GM21515 (cell line): ENCODE measurements at regions not wholly inside any gene's neighbourhood (a gene's known extent, or its start where the extent isn't known, plus 50 kb on each side); places are given as distances from the start of the nearest gene placed in this dataset.

Experiments
- ATAC-seq: cut with Tn5 transposase; IDR thresholded peaks from one replicate; pipeline ENCODE4 v1.9.1; 2021; ENCODE audit not compliant: unreplicated experiment

DNA sequence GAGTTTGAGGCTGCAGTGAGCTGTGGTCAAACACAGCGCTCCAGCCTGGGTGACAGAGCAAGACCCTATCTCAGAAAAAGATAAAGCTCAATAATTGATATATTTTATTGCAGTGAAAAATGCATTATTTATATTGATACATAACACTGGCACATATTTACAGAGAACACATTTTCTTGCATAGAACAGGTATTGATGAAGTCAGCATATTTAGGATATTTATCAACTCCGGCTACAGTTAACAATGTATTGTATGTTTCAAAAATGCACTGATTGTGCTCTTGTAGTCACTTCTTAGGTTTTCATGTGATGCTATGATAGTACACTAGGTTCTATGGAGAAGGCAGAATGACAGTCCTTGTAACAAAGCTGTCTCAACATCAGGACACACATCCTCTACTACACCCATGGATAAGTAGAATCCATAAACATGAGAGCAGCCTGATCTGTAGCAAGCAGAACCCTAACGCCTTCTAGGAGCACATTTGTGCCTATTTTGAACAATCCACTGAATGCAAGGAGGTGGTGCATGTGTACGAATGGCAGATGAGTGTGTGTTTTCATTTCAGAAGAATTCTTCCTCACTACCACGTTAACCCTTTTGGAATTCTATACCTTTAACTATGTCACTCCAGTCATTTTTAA lies 586.1 kb upstream of the CELF2 start:
- ATAC-seq = no peak

GRCh38 chr10:10432296-10433035 lies 585.2 kb upstream of the CELF2 start:
- no peak for ATAC-seq

- ATAC-seq = no peak
Measured at GRCh38 chr10:10434312-10434711, 583.4 kb upstream of the CELF2 start.

DNA sequence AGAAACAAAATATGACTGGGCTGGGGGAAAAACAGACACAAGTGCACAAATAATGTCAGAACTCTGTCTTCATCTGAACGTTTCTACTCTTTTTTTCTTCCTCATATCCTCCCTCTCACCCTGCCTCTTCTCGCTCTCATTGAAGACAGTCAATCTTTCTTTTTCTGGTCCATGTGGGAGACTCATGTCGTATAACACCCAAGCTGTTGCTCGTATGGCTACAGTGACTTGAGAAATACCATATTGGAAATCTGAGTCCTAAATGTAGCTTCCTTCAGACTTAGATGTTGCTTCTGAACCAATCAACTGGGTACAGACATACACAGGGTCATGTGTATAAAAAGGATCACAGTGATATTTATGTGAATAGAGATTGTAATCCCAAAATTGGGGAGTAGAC lies 579.8 kb upstream of the CELF2 start:
- ATAC-seq = no peak

DNA sequence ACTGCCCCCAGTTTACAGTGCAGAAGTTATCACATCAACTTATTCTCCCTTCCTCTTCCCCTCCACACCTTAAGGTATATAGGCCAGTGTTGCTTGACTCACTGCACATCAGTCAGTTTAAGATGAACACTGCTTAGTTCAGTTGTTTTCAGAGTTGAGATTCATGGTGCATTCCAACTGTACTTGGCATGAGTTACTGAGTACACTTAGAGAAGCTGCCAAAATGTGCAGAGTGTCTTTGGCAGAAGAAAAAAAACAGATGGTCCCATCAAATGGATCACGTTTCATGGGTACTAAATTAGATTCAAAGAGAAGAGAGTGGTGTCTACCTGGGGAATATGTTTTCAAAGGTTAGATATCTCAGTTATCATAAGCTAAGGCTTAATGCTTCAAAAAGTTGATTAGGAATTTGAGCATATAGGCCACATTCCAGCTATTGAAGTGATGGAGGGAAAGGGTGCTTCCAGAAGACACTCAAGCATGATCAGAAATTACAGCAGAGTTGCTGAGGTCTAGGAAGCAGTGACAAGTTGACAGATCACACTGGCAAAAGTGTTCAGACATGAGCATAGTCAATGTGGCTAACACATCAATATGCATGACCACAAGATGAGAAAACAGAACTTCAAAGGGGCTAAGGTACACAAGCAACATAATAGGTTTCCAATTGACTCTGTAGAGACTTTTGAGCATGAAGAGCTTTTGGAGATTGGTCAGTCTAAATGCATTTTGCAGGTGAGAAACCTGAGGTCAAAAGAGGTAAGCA lies 579.2 kb upstream of the CELF2 start:
- ATAC-seq = no peak

DNA sequence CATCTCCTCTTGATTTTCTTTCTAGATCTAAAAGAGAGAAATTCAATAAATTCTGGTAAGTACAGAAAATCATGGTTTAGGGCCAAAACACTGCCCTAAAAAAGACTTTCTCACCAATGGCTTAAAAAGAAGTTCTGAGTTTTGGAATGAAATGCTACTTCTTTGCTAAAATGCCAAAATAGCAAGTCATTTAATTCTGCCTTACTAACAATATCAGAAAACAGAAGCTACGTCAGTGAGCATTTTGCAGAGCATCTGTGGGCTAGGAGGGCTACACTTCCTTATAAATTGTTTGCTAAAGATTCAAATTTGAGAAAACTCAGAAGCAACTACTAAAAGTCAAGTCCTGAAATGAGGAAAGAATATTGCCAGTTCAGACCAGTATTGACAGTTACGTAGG lies 560.8 kb upstream of the CELF2 start:
- ATAC-seq = no peak

- ATAC-seq = no peak
Measured at GRCh38 chr10:10460451-10460850, 557.2 kb upstream of the CELF2 start.

DNA sequence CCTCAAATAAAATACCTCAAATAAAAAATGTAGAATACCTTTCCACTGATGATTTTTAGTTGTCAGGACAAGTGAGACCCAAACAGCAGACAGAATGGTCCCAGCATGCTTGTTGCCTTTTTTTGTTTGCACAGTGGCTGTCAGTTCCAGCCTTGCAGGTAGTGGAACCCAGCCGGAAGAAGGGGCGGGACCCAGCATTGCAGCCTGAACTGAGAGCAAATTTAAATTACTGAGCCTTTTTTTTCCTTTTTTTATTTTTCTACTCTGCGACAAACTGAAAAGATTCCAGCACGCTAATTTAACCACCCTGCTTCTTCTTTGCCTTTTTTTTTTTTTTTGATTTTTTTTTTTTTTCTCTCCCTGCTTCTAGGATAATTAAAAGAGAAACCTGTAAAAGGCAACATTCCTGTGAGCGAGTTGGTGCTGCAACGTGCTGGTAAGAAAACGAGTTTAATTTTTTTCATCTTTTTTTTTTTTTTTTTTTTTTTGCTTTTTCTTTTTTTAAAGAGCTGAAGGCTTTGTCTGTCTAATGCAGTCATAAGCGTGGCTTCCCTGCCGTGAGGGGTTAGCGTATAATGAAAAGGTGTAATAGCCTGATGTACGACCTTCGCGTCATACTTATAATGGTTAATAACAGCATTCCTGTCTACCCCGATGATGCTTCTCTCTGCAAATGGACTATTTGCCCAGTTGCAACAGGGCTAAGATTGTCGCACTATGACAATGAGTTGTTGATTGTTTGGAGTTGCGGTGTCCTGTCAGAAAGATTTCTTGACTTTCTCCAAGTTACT lies 555.3 kb upstream of the CELF2 start:
- no peak for ATAC-seq

GRCh38 chr10:10471758-10472157 lies 545.9 kb upstream of the CELF2 start:
- no peak for ATAC-seq

DNA sequence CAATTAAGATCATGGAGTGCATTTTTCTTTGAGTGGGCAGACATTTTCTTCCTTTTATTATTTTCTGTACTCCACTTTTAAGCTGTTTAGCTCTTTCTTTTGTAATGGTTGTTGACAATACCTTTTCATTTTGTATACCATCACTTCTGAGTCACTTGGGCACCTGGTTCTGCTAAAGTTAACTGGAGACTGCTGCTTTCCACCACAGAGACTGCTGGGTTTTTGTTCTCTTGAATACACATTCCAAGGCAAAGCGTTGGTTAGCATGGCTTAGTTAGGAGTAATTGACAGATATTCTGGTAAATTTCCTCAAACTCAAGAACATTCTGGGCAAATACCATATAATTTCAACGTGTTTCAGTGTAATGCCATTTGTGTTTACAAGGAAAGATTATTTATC lies 541.9 kb upstream of the CELF2 start:
- ATAC-seq = no peak

GRCh38 chr10:10477844-10478243 lies 539.8 kb upstream of the CELF2 start:
- no peak for ATAC-seq

DNA sequence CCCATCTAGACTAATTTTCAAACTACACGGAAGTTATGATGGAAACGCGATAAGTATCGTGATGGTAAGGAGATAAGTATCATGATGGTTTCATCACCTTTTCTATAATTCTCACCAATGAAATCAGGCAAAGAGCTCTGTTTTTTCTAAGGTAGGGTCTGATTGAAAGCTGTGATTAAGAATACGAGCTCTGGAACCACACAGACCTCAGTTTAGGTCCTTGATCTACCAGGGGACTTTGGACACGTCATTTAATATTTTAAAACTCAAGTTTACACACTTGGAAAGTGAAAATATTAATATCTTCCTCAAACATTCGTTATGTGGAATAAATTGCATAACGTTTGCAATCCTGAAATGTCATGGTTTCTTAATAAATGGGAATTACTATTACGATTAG lies 538.2 kb upstream of the CELF2 start:
- no peak for ATAC-seq

- ATAC-seq = no peak
Measured at GRCh38 chr10:10482613-10483012, 535.1 kb upstream of the CELF2 start.

DNA sequence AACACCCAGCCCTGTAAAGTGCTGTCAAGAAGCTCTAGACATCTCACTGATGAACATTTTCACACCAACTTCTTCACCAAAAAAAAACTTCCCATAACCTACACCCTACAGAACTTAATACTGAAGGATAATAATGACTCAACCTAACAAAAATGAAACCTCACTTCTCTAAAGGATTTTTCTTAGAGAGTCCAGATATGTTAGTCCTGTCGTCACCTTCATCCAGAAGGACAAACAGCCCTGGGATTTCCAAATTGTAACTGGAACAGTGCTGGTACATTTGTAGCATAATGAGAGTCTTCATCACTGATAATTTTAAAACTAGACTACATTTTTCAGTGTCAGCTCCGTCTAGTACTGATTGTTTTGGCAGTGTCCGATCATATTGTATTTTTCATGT lies 528.6 kb upstream of the CELF2 start:
- no peak for ATAC-seq

DNA sequence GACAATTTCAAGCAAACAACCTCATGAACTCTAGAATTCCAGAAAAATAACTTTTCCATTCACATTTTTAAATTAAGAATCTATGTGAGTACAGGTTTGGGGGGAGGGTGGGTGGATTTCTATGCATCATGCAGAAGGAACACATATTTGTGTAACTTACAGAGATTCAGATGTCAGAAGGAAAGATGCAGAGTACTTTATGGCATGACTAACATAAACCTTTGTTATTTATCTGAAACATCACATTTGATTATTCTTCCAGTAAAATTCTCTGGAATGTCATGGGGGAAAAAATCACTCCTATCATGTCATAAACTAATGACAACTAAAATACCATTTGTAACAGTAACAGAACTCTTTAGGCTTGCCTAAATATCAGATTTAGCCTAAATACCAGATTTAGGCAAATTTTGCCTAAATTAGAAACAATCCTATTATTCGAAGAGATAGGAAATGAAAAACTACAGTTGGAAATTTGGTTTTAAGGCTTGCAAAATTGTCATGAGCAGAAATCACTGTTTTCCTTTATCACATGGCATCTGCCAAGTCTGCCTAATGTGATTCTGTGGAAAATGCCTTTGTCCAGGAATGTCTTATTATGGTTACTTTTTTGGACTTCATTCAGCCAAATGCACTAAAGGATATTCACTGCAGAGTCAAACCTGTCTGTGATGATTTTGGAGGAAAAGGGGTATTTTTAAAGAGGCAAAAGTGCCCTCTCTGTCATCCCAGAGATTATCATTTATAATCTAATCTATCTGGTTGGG lies 527.7 kb upstream of the CELF2 start:
- ATAC-seq = no peak

GRCh38 chr10:10490581-10490980 lies 527.1 kb upstream of the CELF2 start:
- no peak for ATAC-seq

- ATAC-seq = no peak
Measured at GRCh38 chr10:10492420-10492819, 525.3 kb upstream of the CELF2 start.

DNA sequence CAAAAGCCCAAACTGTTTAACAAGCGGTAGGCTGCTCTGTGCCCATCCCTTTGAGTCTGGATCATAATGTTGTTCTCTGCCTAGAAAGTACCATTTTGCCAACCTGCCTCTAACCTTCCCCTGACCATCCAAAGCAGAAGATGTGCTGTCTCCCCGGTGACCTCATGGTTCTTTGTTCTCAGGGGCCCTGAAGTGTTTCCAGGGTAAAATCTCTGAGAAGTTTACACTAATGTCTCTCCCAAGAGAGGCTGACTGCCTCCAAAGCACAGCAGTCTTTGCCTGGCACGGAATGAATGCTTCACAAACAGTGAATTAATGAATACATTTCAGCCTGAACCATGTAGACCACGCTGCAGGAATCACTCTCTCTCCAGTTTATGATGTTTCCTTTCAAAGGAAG lies 523.8 kb upstream of the CELF2 start:
- ATAC-seq = no peak

DNA sequence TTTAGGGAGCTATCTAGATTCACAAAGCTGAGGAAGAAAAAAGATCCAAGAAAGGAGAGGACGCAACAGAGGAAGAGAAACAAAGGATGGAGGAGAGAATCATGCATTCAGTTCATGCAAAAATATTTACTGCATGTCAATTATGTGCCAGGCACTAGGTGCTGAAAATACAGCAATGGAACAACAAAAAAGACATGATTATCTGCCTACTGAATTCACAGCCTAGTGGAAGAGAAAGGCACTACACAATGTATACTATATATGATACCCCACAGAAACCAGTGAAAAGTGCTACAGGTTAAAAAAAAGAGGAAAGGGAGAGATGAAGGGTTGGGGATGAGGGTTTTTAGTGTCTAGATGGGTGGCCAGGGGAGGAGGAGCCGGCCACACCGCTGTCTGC lies 520.4 kb upstream of the CELF2 start:
- ATAC-seq = no peak

DNA sequence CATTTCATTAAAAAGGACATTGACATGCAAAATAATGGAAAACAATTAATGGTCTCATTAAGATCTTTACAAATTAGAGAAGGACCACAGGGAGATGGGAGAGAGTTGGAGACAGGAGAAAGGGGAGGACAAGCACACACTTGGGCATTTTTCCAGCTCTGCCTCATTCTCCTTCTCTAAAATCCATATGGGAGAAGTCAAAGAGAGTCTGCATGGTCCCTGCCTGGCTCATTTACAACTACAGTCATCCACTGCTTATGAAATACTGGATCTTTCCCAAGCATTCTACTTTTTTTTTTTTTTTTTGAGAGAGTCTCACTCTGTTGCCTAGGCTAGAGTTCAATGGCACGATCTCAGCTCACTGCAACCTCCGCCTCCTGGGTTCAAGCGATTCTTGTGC lies 518.9 kb upstream of the CELF2 start:
- no peak for ATAC-seq

DNA sequence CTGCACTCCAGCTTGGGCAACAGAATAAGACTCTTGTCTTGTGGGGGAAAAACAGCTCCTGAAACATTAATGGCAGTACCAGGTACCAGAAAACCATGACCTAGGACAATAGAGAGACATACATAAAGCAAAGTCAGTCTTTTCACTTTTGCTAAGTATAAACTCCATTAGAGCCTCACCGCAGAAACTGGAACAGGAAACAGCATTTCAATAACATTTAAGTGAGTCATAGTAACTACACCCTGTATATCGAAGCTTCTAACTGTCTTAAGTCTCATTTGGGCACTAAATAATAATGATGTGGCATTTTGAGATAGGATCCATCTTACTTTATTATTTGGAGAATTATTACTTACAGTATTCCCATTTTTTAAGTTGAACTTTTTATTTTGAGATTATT lies 517.8 kb upstream of the CELF2 start:
- no peak for ATAC-seq
